Uterus (tissue), 3 donors: ENCODE measurements at regions not wholly inside any gene's neighbourhood (a gene's known extent, or its start where the extent isn't known, plus 50 kb on each side); places are given as distances from the start of the nearest gene placed in this dataset.

ENCODE experiments used
- DNase-seq, 2 donors: peaks; one replicate each; pipeline ENCODE4 v3.0.0-alpha.2; 2019 to 2020
- H3K27ac ChIP-seq, 2 donors: fragments of 200-600 bp; sonication (generic); 1 replicate in 1 of 2; 2 replicates in 1 of 2; pipeline ENCODE4 v1.5.1; 2016 to 2018
- H3K27me3 ChIP-seq, 2 donors: fragments of 200-600 bp; sonication (generic); one replicate each; pipeline ENCODE4 v1.5.1; 2018 to 2019; ENCODE audit warnings: control low read depth in 1 of 2
- H3K36me3 ChIP-seq, 2 donors: fragments of 200-600 bp; sonication (generic); one replicate each; pipeline ENCODE4 v1.5.1; 2019; ENCODE audit warnings: control low read depth in 1 of 2
- H3K4me1 ChIP-seq, 2 donors: fragments of 200-600 bp; sonication (generic); one replicate each; pipeline ENCODE4 v1.5.1; 2018 to 2019; ENCODE audit warnings: control low read depth in 1 of 2
- H3K4me3 ChIP-seq, 2 donors: fragments of 200-600 bp; sonication (generic); 1 replicate in 1 of 2; 2 replicates in 1 of 2; pipeline ENCODE4 v1.5.1; 2018 to 2019; ENCODE audit warnings: mild to moderate bottlenecking in 1 of 2
- H3K9me3 ChIP-seq, 2 donors: fragments of 200-600 bp; sonication (generic); one replicate each; pipeline ENCODE4 v1.5.1; 2019; ENCODE audit warnings: control low read depth in 1 of 2
- CTCF ChIP-seq, 4 experiments: fragments of 200-600 bp in 2 of 4; fragments of 450-650 bp in 2 of 4; sonication (generic) in 2 of 4; IDR thresholded peaks; one replicate each; pipeline ENCODE4 v1.5.1; 2016 to 2019; ENCODE audit warnings: antibody characterized with exemption in 4 of 4, mild to moderate bottlenecking in 2 of 4, moderate library complexity in 1 of 4
- POLR2A ChIP-seq, 2 donors: fragments of 450-650 bp; IDR thresholded peaks; one replicate each; pipeline ENCODE4 v1.6.1; 2016; ENCODE audit warnings: antibody characterized with exemption in 2 of 2, mild to moderate bottlenecking in 1 of 2, moderate library complexity in 1 of 2
- intact Hi-C: fragments of 100-400 bp; cut with DNase I; formaldehyde crosslinking; loops from one replicate; pipeline ENCODE4 v1.15.1; 2023; ENCODE audit warnings: low total_unique reads
- donor health status: DM: yes; HTN: yes; CAD: no.

- H3K36me3 ChIP-seq: no peaks in the 10 kb centered on the region
- no peaks in the 10 kb centered on the region for H3K9me3 ChIP-seq
- no peak for TF ChIP-seq POLR2A (IDR thresholded peaks at IDR 0.05)
- TF ChIP-seq CTCF (IDR thresholded peaks at IDR 0.05): no peak
- H3K4me1 ChIP-seq: no peaks in the 10 kb centered on the region
- H3K27me3 ChIP-seq: no peaks in the 10 kb centered on the region
- no peak for DNase-seq
- no peak overlapping the region for H3K4me3 ChIP-seq
- intact Hi-C loops: loop anchor here (10.0 kb wide), 1 partner anchor 61 kb away; no protein-coding TSS in a partner anchor
- H3K27ac ChIP-seq: no peak overlapping the region
Observed at GRCh38 chr21:16605597-16605996, 875.8 kb downstream of the USP25 start.

DNA sequence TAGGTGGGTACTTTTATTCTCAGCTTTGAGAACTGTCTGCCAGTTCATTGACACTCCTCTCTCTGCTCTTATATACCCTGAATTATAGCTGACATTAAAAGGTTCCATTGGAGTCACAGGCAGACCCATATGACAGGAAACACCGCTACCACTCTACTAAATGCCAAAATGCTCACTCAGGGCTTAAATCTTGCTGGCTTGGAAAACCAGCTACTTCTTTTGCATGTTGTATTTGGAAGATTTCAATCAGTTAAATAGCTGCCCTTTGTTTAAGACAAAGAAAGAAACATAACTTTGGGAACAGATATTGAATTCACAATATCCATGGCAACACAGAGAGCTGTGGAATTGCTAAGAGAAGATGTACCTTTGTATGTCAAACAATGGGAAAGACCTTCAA, 876.5 kb downstream of the USP25 start:
- Histone ChIP-seq H3K9me3 (no peaks in the 10 kb centered on the region), H3K27me3 (no peaks in the 10 kb centered on the region), H3K4me3 (no peak overlapping the region), H3K36me3 (no peaks in the 10 kb centered on the region), H3K27ac (no peak overlapping the region), H3K4me1 (no peaks in the 10 kb centered on the region)
- TF ChIP-seq CTCF (IDR thresholded peaks at IDR 0.05): no peak
- TF ChIP-seq POLR2A (IDR thresholded peaks at IDR 0.05): no peak
- intact Hi-C loops: loop anchor here (10.0 kb wide), 1 partner anchor 61 kb away; no protein-coding TSS in a partner anchor
- DNase-seq: no peak

GRCh38 chr21:16608209-16608830, 878.5 kb downstream of the USP25 start:
- H3K36me3 ChIP-seq: no peaks in the 10 kb centered on the region
- H3K27ac ChIP-seq: no peak overlapping the region
- intact Hi-C loops: loop anchor here (10.0 kb wide), 1 partner anchor 64 kb away; no protein-coding TSS in a partner anchor

DNA sequence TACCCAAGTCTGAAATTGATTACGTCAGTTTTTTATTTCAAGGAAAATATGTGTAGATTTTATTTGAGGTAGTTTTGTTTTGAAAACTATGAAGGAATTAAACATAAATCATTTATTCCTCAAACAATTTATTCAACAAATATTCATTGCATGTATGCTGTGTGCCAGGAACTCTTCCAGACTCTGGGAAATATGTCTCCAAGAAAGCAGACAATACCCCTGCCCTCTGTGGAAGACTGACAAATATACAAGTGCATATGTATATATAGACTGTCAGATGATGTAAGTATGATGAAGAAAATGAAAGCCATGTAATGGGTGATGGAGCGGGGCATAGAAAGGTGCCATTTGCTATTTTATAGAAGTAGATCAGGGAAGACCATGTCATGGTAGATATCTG, 889.5 kb downstream of the USP25 start:
- Histone ChIP-seq H3K36me3 (no peaks in the 10 kb centered on the region), H3K27me3 (no peaks in the 10 kb centered on the region), H3K4me3 (no peak overlapping the region), H3K9me3 (no peaks in the 10 kb centered on the region), H3K4me1 (no peaks in the 10 kb centered on the region), H3K27ac (no peak overlapping the region)
- no peak for DNase-seq
- no peak for TF ChIP-seq POLR2A (IDR thresholded peaks at IDR 0.05)
- no peak for TF ChIP-seq CTCF (IDR thresholded peaks at IDR 0.05)
- intact Hi-C loops: no loop called here

More at GRCh38 chr21:16608209-16608830, 878.5 kb downstream of the USP25 start:
- TF ChIP-seq CTCF (IDR thresholded peaks at IDR 0.05): no peak
- no peak for TF ChIP-seq POLR2A (IDR thresholded peaks at IDR 0.05)
- Histone ChIP-seq H3K4me1 (no peaks in the 10 kb centered on the region), H3K27me3 (no peaks in the 10 kb centered on the region), H3K9me3 (no peaks in the 10 kb centered on the region), H3K4me3 (no peak overlapping the region)
- no peak for DNase-seq

- intact Hi-C loops: no loop called here
- no peak overlapping the region for H3K4me3 ChIP-seq
- DNase-seq: no peak
- H3K27ac ChIP-seq: no peak overlapping the region
- no peak for TF ChIP-seq POLR2A (IDR thresholded peaks at IDR 0.05)
- no peak for TF ChIP-seq CTCF (IDR thresholded peaks at IDR 0.05)
- H3K4me1 ChIP-seq: no peaks in the 10 kb centered on the region
- H3K27me3 ChIP-seq: no peaks in the 10 kb centered on the region
- H3K9me3 ChIP-seq: no peaks in the 10 kb centered on the region
- no peaks in the 10 kb centered on the region for H3K36me3 ChIP-seq
Observed at GRCh38 chr21:16620786-16621320, 891.1 kb downstream of the USP25 start.
